H1 (cell line): ENCODE measurements at regions not wholly inside any gene's neighbourhood (a gene's known extent, or its start where the extent isn't known, plus 50 kb on each side); places are given as distances from the start of the nearest gene placed in this dataset.

Experiments
- ATF2 ChIP-seq: IDR thresholded peaks from 2 replicates; pipeline ENCODE4 v1.6.1; 2012; ENCODE audit warnings: low read length, inconsistent platforms
- POU5F1 ChIP-seq: IDR thresholded peaks from 2 replicates; pipeline ENCODE4 v1.6.1; 2011; ENCODE audit warnings: low read depth, mild to moderate bottlenecking, low read length, moderate library complexity
- SIN3A ChIP-seq, 2 experiments: IDR thresholded peaks in 1 of 2; conservative IDR thresholded peaks in 1 of 2; 2 replicates each; pipeline ENCODE4 v1.6.1; 2011 to 2012; ENCODE audit warnings: low read length in 2 of 2, improper control_type of control experiment in 1 of 2, low read depth in 1 of 2, mild to moderate bottlenecking in 1 of 2

GRCh38 chr13:82010780-82011179 lies 1669.9 kb upstream of the SPRY2 start (continued):
- TF ChIP-seq POU5F1 (no peak), ATF2 (no peak), SIN3A (conservative IDR thresholded peaks at IDR 0.05 in 1 of 2, IDR thresholded peaks at IDR 0.05 in 1 of 2; ENCODE audit: low read depth in 1 of 2, low read length in 2 of 2) (no peak)
